HG03342 (cell line): ENCODE measurements at regions not wholly inside any gene's neighbourhood (a gene's known extent, or its start where the extent isn't known, plus 50 kb on each side); places are given as distances from the start of the nearest gene placed in this dataset.

ENCODE experiments used
- ATAC-seq: cut with Tn5 transposase; IDR thresholded peaks from one replicate; pipeline ENCODE4 v1.9.1; 2021; ENCODE audit warnings: mild to moderate bottlenecking, moderate library complexity; ENCODE audit not compliant: unreplicated experiment

DNA sequence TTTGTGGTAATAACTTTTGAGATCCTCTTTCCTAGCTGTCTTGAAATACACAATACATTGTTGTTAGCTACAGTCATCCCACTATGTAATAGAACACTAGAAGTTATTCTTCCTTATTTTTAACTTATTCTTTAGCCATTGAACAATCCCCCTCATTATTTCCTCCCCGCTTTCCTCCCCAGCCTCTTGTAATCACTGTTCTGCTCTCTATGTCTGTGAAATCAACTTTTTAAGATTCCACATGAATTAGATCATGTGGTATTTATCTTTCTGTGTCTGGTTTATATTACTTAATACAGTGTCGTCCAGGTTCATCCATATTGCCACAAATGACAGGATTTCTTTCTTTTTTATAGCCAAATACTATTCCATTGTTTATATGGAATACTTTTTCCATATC, 72.9 kb downstream of the SLC10A2 start:
- no peak for ATAC-seq

DNA sequence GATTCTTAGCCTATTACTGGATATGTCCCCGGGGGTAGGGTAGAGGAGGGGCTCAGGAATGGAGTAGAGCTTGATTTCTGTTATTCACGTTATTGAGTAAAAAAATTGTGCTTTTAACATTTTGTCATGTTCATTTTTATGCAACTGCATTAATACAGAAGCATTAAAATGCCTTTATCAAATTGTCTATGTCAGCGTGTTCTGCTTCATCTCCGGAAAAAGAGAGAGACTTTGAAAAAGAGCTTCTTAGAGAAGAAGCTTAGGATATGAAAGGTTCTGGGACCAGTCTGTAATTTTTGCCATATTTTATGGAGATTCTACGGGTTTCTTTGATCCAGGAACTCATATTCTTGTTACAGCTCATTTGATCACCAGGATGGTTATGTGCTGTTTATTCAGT, 82.0 kb downstream of the SLC10A2 start:
- no peak for ATAC-seq

DNA sequence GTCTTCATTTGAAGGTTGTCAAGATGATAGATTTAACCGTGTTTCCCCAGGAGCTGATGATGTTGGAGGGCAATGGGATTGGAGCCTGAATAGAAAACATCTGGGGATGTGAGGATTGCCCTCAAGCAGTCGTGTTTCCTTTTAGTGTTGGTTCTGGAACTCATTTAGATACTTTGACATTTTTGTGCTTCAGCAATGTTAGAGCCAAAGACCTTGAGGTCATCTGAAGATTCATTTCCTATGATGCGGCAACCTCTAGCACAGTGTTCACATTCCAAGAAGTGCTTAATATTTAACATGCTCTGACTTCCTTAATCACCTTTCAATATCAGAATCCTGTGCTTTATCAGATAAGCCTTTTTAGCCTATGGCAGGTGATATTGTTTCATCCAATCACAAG, 82.7 kb downstream of the SLC10A2 start:
- no peak for ATAC-seq

DNA sequence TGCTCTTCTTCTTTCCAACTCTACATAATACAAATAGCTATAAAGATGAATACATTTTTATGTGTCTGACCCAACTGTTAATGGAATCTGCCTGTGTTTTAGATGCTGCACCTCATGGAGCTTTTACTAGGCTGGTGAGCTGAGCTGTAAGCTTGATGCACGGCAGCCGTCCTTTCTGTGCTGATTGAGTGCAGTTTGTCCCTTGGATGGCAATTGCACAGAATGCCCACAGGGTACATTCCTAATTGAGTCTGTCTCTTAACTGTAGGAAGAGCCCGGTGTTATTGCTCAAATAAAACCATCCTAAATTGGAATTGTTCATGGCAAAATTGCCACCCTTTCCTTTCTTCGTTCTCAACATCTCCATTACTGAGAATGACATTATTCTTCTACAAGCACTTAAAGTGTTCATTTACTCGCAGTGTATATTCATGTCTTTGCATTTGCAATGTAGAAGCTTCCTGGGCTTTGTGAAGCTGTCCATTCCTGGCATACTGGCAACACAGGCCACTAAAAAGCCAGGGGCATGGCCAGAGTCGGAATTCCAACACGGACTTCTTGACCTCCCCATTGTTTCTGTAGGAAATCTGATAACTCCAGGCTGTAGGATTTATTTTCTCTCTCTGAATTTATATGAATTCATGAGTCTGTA, 85.8 kb downstream of the SLC10A2 start:
- no peak for ATAC-seq

DNA sequence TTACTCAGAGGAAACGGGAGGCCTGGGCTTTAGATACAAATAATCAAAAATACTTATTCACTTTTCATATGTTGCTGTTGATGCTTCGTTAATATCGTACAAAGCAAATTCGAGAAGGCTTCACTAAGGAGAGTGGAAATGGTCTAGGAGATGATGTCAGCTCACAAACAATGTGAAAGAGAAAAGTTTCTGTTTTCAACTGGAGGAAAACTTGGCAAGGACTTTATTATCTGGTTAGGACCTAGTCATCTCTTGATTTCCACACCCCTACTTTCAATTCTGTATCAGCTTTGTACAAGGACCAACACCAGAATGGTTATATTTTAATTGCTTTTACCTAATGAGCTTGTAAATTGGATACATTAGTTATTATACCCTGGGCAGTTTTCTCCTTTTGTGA, 88.0 kb downstream of the SLC10A2 start:
- no peak for ATAC-seq

DNA sequence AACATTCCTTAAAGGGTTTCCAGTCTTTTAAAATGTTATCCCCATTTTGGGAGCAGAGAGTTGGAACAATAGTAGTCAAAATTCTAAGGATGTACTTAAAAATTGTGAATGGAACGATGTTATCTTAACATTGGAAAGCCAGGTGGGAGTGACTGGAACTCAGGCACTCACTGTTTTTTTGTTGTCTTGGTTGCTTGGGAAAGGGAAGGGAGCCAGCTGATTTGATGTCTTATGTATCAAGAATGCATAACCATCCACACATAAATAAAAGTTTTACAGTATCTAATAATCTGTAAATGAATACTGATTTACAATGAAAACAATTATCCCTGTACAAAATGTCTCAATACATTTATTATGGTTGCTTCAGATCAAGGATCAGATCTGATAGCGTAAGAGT, 88.7 kb downstream of the SLC10A2 start:
- no peak for ATAC-seq

DNA sequence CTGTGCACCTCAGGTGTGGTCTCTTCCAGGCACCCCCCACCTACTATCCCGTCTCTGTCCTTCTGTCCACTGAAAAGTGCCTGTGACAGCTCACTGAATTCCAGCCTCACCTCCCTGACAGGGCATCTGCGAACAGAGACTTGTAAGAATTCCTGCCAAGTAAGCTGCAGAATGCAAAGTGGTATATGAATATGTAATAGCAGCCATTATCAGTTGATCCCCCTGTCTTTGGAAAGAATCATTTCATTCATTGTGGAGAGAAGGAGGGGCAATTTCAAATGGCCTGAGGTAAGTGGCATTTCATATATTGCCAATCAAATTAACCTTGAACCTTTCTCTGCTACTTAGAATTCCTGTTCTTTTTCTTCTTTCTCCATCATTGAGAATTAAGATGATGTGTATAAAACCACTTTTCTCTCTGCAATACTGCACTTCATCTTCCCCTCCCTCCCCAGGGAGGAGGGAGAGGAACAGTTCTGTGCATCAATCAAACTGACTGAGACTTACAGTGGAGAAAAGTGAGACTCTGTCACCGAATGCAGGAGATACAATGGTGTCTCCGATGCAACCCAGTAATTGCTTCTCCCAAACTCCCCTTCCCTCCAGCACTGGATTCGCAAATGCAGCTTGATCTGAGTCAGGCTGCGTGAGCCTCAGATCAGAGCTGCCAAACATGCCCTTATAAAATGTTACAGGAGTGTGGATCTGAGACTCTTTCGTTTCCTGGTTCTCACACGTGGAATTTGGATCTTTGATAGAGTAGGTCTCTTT, 91.7 kb downstream of the SLC10A2 start:
- no peak for ATAC-seq

DNA sequence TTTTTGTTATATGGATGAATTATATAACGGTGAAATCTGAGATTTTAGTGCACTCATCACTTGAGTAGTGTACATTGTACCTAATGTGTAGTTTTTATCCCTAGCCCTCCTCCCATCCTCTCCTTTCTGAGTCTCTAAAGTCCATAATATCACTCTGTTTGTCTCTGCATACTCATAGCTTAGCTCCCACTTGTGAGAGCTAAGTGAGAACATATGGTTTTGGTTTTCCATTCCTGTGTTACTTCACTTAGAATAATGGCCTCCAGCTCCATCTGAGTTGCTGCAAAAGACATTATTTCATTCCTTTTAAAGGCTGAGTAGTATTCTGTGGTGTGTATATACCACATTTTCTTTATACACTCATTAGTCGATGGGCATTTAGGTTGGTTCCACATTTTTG, 94.0 kb downstream of the SLC10A2 start:
- ATAC-seq = no peak

DNA sequence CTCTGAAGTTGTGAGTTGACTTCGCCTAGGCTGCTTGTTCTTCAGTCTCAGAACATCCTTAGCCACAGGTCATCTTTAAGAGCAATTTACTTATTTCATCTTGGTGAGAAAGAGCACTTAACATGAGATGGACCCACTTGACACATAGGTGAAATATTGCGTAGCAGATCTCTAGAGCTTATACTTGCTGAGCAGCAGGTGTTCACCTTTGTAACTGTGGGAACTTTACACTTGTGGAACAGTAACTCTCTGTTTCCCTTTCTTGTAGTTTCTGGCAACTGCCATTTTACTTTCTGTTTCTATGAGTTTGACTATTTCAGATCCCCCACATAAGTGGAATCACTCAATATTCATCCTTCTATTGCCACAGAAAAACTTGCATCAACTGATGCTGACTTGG, 95.7 kb downstream of the SLC10A2 start:
- ATAC-seq = peak; percentile 97

DNA sequence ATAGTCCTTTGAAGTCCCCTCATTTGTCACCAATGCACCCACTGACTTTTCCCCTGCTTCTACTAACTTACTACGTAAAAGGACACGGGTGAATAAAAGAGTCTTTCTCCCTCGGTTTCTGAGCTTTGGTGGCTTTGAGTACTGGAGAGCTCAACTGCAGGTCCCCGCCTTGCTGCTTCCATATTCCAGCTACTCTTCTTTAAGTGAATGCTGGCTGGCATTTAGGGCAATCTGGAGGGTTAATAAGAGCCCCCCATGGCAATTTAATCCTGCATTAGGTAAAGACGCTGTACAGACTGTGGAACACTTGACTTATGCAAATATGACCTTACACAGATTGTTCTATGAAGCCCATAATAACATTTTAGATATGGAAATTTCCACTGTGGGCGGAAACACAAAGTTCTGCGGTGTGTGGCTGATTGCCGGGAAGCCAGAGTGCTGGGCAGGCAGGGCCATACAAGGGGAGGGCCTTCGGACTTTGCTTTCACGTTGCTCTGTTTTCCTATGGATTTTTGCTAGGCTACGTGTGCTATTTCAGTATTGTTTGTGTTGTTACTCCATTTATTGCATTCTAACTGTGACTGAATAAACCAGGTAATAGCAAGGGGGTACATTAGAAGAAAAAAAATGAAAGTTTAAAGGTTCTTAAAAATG, 97.5 kb downstream of the SLC10A2 start:
- no peak for ATAC-seq

DNA sequence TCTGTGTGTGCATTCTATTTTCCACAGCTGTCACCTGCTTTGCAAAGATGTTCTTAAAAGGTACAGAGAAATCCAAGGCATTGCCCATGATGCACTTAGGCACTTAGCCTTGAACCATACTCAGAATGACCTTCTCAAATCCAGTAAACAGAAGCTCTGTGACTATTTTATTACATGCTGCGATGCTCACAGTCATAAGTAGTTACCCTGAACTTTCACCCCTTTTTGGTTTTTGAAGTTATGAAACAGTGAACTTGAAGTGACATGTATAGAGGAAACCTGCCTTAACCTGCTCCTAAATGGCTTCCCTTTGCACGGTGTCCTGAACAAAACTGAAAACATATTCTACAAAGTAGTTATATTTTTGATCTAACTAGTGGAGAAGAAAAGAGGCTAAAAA, 100.4 kb downstream of the SLC10A2 start:
- no peak for ATAC-seq

DNA sequence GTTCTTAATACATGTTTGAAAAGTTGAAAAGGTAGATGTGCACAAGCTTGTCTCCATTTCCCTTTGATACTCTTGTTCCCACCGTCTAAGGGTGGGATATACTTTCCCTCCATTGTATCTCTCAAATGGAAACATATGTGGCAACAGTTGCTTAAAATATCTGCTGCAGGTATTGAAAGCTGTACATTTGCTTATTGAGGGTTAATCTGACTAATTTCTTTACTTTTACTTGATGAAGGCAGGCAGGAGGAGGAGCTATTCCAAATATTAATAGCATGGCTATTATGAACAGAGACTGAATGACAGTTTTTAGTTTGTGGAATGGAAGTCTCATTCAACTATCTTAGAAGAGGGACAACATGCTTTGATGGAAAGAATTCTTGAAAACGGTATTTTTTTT, 103.8 kb downstream of the SLC10A2 start:
- ATAC-seq = no peak

DNA sequence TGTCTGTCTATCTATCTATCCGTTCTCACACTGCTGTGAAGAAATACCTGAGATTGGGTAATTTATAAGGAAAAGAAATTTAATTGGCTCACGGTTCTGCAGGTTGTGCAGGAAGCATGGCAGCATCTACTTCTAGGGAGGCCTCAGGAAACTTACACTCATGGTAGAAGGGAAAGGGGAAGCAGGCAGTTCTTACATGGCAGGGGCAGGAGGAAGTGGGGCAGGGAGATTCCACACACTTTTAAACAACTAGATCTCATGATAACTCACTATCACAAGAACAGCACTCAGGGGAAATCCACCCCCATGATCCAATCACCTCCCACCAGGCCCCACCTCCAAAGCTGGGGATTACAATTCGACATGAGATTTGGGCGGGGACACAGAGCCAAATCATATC, 105.3 kb downstream of the SLC10A2 start:
- ATAC-seq = no peak

DNA sequence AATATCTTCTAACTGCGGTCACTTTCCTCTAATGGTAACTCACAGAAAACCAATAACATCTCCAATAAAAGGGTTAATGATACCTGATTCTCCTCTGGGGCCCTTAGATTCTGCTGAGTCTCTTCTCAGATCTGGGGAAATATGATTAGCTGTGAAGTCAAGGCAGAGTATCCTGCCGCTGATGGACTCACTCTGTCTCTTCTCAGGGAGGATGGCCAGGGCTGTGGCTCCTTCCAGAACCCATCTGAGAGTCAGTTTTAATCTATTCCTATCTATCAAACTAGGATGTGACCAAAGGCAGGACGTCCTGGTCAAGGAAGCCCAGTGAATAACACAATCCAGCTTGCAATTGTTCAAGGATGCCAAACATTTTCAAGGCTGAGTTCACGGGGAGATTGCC, 109.8 kb downstream of the SLC10A2 start:
- ATAC-seq = no peak

DNA sequence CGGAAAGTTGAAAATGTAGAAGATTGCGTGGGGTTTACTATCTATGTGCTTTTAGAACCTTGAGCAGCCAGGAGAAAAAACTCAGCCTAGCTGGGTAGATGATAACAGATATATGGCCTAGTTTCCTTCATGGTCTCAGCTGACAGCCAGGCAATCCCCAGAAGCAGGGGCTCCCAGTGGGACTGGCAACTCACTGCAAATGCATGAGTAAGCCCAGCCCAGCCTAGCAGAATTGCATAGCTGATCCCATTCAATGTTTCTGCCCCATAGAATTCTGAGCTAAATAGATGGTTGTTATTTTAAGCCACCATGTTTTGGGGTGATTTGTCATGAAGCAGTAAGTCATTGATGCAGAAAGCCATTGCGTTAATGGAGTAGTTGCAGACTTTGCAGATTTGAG, 108.5 kb downstream of the ERCC5 start:
- ATAC-seq = no peak

DNA sequence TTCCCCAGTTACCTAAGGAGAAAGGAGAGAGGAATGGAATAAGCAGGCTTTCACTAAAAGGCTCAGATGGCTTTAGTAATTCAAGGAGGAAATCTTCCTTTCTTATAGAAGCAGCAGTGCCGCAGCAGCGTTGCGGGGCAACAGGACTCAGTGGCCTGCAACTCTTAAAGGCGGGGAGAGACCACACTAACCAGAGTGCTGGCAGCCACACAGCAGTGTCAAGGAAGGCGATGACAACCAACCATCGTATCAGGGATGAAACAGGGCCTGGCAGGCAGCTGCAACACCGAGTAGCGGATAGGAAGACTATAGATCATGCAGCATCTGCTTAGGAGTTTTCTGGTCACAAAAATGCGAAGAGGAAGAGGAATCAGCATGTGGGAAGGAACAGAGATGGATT, 106.0 kb downstream of the ERCC5 start:
- ATAC-seq = no peak

DNA sequence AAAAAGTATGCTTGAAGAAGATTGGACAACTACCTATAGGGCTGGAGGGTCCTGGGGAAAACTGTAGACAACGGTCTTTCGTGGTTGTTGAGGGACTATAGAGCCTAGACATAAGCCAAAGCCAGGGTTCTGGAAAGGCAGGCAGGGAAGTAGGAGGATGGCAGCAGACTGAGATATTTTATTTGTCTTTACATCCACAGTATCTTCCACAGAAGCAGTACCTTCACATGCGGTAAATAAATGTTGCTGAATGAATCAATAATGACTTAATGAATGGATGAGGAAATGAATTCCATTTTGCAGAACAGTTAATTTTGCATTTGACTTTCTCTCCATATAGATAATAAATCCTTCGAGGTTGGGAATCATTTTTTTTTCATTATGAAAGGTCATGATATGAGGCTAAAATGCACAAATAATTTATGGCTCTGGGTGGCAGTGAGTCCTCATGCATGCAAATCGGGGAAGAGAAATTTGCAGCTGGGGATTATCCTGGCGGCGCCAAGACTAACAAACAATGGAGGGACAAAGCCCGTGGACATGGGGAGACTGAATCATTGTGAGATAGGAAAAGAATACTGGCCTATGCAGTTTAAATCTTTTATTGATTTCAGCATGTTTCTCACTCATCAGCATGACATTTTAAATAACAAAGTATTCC, 102.0 kb downstream of the ERCC5 start:
- no peak for ATAC-seq

DNA sequence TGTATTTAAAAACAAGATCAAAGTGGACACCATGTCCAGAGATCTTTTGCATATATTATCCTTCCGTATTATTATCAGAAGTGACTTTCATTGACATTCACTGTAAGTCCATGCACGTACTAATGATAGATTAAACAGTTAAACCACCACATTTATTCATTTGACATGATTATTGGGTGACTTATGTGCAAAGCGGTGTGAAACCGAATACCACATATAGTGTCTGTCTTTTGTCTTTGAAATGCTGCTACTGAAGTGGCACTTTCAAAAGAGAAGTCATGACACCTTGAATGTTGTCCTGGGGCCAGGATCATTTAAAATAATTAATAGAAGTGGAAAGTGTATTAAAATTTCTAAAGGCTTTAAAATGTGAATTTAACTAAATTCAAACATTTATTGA, 100.1 kb downstream of the ERCC5 start:
- no peak for ATAC-seq

DNA sequence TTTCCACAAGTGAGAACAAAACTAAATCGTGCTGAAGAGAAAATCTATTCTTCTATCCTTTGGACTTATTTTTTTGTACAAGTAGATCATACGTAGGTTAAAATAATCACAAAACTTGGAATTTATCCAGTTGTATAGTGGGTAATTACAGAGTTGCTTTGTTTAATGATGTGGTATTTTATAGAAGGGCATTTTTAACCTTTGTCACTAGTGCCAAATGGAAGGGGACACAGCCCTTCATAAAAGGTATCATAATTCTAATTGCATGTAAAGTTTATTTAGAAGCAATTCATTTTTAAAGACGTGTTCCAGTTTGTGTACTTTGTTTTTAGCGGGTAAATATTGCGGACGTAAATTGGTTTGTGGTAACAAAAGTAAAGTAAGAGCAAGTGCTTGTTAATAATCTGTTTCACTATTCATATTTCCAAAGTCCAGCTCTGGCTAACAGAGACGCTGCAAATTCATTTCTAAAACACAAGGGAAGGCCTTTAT, 99.5 kb downstream of the ERCC5 start:
- ATAC-seq = no peak

DNA sequence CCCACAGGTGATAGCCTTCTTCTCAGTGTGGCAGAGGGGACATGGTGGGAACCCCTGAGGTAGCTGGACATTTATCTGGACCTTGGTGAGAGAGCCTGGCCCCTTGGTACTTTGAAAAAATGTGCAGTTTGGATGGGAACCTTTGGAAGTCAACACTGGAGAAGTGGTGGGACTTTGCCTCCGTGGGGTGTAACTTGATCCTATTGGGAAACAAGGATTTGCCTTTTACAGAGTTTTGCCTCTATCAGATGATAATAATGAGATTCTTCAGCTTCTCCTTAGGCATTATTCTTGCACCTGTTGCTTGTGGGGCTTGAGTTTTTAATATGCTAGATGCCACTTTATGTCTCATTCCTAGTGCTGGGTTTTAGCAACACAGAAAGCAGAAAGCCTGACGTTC, 99.0 kb downstream of the ERCC5 start:
- ATAC-seq = no peak

DNA sequence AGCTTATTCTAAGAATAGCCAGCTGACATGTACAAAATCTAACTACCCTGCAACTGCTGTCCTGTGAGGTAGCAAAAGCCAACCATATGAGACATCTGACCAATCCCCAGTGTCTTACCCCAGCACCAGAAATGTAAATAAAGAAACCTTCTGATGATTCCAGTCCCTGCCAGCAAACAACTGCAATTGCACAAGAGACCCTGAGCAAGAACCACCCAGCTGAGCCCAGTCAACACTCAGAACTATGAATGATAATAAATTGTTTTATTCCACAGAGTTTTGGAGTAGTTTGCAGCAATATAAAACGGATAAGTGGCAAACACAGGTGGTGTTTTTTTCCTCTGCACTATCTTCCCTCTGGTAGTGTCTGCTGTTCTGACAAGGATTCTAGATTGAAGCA, 94.9 kb downstream of the ERCC5 start:
- ATAC-seq = no peak

DNA sequence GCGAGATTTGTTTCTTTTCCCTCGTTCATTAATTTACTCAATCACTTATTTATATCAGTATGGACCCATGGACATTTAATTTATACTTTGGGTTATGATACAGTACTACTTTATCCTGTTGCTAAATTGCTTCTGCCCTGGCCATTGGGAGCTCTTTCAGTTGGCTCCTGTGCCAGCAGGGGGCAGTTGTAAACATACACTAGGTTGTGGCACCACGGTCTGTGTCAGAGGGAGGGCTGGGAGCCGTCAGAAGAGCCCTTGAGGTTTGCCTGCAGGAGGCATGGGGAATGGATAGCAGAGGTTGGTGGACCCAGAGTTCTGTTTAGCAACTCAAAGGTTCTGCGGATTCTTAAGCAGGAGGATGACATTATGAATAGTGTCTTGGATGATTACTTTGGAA, 94.3 kb downstream of the ERCC5 start:
- ATAC-seq = no peak
